GM23248 (cell line): ENCODE measurements at regions not wholly inside any gene's neighbourhood (a gene's known extent, or its start where the extent isn't known, plus 50 kb on each side); places are given as distances from the start of the nearest gene placed in this dataset.

Source experiments
- EZH2 ChIP-seq: fragments of 200-600 bp; sonication (generic); IDR thresholded peaks from 2 replicates; pipeline ENCODE4 v1.6.1; 2018; ENCODE audit warnings: antibody characterized with exemption, mild to moderate bottlenecking; ENCODE audit not compliant: insufficient read depth, poor library complexity, severe bottlenecking
- EZH2phosphoT487 ChIP-seq: fragments of 200-600 bp; sonication (generic); IDR thresholded peaks from 2 replicates; pipeline ENCODE4 v1.6.1; 2018; ENCODE audit warnings: antibody characterized with exemption, moderate library complexity, mild to moderate bottlenecking, low read depth; ENCODE audit not compliant: insufficient read depth

- TF ChIP-seq EZH2phosphoT487: no peak
- TF ChIP-seq EZH2: no peak
Measured at GRCh38 chr14:95406756-95407277, 87.1 kb upstream of the CLMN start.
